ENCODE measurements at regions not wholly inside any gene's neighbourhood (a gene's known extent, or its start where the extent isn't known, plus 50 kb on each side); places are given as distances from the start of the nearest gene placed in this dataset.
A peak's percentile ranks its signal among the peaks of the same experiment; 100 is the strongest.

DNA sequence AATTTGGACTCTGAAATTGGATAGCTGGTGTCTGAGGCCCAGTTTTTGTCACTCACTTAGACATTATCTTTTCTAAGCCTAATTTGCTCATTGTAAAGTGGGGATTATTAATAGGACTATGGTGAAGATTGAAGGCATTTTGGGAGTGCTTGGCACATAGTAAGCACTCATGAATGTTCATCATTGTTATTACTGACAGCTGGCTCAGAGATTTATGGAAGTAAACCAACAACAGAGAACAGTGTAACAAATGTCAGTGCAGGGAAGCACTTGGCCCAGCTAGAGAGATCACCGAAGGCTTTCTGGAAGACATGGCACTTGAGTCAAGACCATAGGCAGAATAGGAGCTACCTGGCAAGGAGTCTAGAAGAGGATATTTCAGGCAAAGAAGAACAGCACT is 92.3 kb downstream of the RFC3 start:
- Histone ChIP-seq H3K27ac (ENCODE audit: low read depth, low read length) (no peak overlapping the region), H3K79me2 (ENCODE audit: insufficient read depth, low read length) (no peaks in the 10 kb centered on the region), H3K9me3 (ENCODE audit: low read depth, low read length) (no peaks in the 10 kb centered on the region), H3K4me3 (ENCODE audit: insufficient read depth, low read length) (no peak overlapping the region), H3K27me3 (ENCODE audit: insufficient read depth, low read length) (no peaks in the 10 kb centered on the region), H2AFZ (ENCODE audit: low read length) (no peak overlapping the region), H4K20me1 (ENCODE audit: insufficient read depth, low read length) (no peaks in the 10 kb centered on the region), H3K4me1 (ENCODE audit: insufficient read depth, low read length) (peaks cover 4% of the 10 kb centered on the region), H3K4me2 (ENCODE audit: insufficient read depth, low read length) (no peak overlapping the region), H3K36me3 (ENCODE audit: insufficient read depth, low read length) (no peaks in the 10 kb centered on the region)
- TF ChIP-seq, protein P1, sequence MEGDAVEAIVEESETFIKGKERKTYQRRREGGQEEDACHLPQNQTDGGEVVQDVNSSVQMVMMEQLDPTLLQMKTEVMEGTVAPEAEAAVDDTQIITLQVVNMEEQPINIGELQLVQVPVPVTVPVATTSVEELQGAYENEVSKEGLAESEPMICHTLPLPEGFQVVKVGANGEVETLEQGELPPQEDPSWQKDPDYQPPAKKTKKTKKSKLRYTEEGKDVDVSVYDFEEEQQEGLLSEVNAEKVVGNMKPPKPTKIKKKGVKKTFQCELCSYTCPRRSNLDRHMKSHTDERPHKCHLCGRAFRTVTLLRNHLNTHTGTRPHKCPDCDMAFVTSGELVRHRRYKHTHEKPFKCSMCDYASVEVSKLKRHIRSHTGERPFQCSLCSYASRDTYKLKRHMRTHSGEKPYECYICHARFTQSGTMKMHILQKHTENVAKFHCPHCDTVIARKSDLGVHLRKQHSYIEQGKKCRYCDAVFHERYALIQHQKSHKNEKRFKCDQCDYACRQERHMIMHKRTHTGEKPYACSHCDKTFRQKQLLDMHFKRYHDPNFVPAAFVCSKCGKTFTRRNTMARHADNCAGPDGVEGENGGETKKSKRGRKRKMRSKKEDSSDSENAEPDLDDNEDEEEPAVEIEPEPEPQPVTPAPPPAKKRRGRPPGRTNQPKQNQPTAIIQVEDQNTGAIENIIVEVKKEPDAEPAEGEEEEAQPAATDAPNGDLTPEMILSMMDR (IDR thresholded peaks at IDR 0.05; ENCODE audit: extremely low read depth, low read depth, low read length): no peak
- DNase-seq (ENCODE audit: insufficient read length, low spot score, missing footprints): no peak

DNA sequence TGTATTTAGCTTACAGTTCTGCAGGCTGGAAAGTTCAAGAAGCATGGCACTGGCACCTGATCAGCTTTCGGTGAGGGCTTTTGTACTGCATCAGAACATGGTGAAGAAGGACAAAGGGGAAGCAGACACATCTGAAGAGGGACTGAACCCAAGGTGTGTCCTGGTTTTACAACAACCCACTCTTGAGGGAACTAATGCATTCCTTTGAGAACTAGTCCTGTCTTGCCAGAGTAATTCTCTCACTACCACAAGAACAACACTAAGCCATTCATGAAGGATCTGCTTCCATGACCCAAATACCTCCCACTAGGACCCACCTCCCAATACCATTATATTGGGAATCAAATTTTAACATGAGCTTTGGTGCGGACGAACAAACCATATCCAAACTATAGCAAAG is 93.6 kb downstream of the RFC3 start:
- no peak overlapping the region for H3K4me3 ChIP-seq (ENCODE audit: insufficient read depth, low read length)
- H3K27me3 ChIP-seq (ENCODE audit: insufficient read depth, low read length): no peaks in the 10 kb centered on the region
- H3K4me1 ChIP-seq (ENCODE audit: insufficient read depth, low read length): peaks cover 6% of the 10 kb centered on the region
- H3K79me2 ChIP-seq (ENCODE audit: insufficient read depth, low read length): no peaks in the 10 kb centered on the region
- H4K20me1 ChIP-seq (ENCODE audit: insufficient read depth, low read length): no peaks in the 10 kb centered on the region
- no peak overlapping the region for H3K4me2 ChIP-seq (ENCODE audit: insufficient read depth, low read length)
- no peak overlapping the region for H3K27ac ChIP-seq (ENCODE audit: low read depth, low read length)
- H3K9me3 ChIP-seq (ENCODE audit: low read depth, low read length): no peaks in the 10 kb centered on the region
- TF ChIP-seq, protein P1 (IDR thresholded peaks at IDR 0.05; ENCODE audit: extremely low read depth, low read depth, low read length): no peak
- no peak overlapping the region for H2AFZ ChIP-seq (ENCODE audit: low read length)
- DNase-seq (ENCODE audit: insufficient read length, low spot score, missing footprints): no peak
- no peaks in the 10 kb centered on the region for H3K36me3 ChIP-seq (ENCODE audit: insufficient read depth, low read length)

DNA sequence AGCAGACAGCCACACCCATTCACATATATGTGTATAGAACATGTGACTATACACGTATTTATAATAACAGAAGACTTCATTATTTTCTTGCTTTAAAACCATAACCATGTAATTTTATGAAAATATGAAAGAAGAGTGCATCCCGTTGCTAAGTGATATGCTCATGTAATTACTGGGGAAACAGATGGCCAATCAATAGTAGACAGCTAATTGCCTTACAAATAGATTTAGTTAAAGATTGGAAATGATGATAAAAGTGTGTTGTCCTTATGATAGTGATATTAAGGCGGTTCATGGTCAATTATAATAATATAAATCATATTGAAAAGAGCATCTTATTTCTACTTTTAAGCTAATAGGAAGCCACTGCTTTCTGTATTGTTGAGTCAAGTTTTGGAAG is 95.9 kb downstream of the RFC3 start:
- Histone ChIP-seq H3K79me2 (ENCODE audit: insufficient read depth, low read length) (no peaks in the 10 kb centered on the region), H3K36me3 (ENCODE audit: insufficient read depth, low read length) (no peaks in the 10 kb centered on the region), H3K4me1 (ENCODE audit: insufficient read depth, low read length) (peaks cover 14% of the 10 kb centered on the region), H3K4me2 (ENCODE audit: insufficient read depth, low read length) (no peak overlapping the region), H2AFZ (ENCODE audit: low read length) (no peak overlapping the region), H4K20me1 (ENCODE audit: insufficient read depth, low read length) (no peaks in the 10 kb centered on the region), H3K27me3 (ENCODE audit: insufficient read depth, low read length) (no peaks in the 10 kb centered on the region), H3K27ac (ENCODE audit: low read depth, low read length) (no peak overlapping the region), H3K9me3 (ENCODE audit: low read depth, low read length) (no peaks in the 10 kb centered on the region), H3K4me3 (ENCODE audit: insufficient read depth, low read length) (no peak overlapping the region)
- no peak for DNase-seq (ENCODE audit: insufficient read length, low spot score, missing footprints)
- TF ChIP-seq, protein P1 (IDR thresholded peaks at IDR 0.05; ENCODE audit: extremely low read depth, low read depth, low read length): no peak

DNA sequence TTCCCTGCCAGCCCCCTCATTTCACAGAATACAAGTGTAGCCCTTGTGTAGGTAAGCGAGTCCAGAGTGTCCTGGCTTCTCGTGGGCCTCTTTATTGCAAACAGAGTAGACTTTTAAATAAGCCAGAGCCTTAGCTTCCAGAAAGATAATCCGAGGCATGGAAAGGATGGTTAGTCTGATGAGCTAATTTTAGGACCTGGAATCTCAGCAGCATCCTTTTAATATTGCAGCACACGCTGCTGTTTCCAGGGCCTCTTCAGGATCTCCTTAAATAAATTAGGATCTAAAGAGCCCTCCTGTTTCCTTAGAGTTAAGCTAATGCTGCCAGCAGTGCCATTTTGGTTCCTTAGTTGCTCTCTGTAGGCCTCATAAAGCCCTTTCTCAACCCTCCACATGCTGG is 99.2 kb downstream of the RFC3 start:
- peak overlapping the region; percentile 25 for H2AFZ ChIP-seq (ENCODE audit: low read length)
- no peaks in the 10 kb centered on the region for H3K79me2 ChIP-seq (ENCODE audit: insufficient read depth, low read length)
- TF ChIP-seq, protein P1 (IDR thresholded peaks at IDR 0.05; ENCODE audit: extremely low read depth, low read depth, low read length): no peak
- no peaks in the 10 kb centered on the region for H3K27me3 ChIP-seq (ENCODE audit: insufficient read depth, low read length)
- H4K20me1 ChIP-seq (ENCODE audit: insufficient read depth, low read length): no peaks in the 10 kb centered on the region
- no peaks in the 10 kb centered on the region for H3K9me3 ChIP-seq (ENCODE audit: low read depth, low read length)
- no peak overlapping the region for H3K27ac ChIP-seq (ENCODE audit: low read depth, low read length)
- peaks cover 18% of the 10 kb centered on the region for H3K4me1 ChIP-seq (ENCODE audit: insufficient read depth, low read length)
- no peak overlapping the region for H3K4me3 ChIP-seq (ENCODE audit: insufficient read depth, low read length)
- H3K4me2 ChIP-seq (ENCODE audit: insufficient read depth, low read length): no peak overlapping the region
- no peak for DNase-seq (ENCODE audit: insufficient read length, low spot score, missing footprints)
- H3K36me3 ChIP-seq (ENCODE audit: insufficient read depth, low read length): no peaks in the 10 kb centered on the region
